Putamen (tissue), 1 donor: ENCODE measurements at regions not wholly inside any gene's neighbourhood (a gene's known extent, or its start where the extent isn't known, plus 50 kb on each side); places are given as distances from the start of the nearest gene placed in this dataset.
"Not testable (repeated sequence)": the region's sequence is repeated elsewhere in the genome, so short reads cannot be mapped to it uniquely, and the experiment has no call there.

ENCODE experiments used
- DNase-seq: peaks from one replicate; pipeline ENCODE4 v3.0.0-alpha.2; 2016; ENCODE audit warnings: low spot score

DNA sequence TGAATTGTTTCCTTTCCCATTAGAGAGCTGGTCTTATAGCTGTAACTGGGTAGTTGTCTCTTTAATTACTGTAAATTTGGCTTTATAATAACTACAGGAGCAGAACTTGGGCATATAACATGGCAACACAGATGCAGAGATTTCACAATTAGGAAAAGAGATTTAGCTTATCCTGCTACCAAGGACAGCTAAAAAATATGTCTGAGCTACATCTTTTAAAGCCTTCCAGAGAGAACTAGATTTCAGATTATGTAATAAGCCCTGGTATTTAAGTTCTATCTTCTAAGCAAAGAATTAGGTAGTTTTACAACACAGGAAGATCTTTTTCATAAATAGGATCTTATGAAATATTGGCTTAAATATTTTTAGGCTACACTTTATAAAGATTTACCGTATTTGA, 313.8 kb downstream of the S1PR1 start:
- no peak for DNase-seq

DNA sequence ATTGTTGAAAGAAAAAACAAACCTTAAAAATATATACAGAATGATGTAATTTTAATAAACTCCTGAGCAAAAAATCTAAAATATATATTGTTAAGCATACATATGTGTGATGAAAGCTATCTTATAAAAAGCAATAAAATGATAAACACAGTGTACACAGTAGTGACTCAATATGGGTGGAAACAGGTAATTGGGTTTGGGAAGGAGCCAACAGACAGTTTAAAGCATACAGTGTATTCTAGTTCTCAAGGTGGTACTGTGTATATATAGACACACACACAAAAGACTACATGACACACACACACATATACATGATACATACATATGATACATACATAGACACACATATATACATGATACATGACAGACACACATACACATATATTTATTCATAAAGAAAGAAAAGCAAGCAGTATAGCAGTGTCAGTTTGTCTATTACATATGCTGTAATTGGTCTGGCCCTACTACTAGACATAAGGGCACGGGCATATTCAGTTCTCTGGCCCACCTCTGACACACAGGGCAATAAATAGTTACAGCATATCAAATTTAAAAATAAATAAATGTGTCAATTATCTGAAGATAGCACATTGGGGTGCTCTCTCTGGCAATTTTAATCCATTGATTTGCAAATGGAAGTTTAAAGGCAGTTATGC, 330.2 kb downstream of the S1PR1 start:
- no peak for DNase-seq

DNA sequence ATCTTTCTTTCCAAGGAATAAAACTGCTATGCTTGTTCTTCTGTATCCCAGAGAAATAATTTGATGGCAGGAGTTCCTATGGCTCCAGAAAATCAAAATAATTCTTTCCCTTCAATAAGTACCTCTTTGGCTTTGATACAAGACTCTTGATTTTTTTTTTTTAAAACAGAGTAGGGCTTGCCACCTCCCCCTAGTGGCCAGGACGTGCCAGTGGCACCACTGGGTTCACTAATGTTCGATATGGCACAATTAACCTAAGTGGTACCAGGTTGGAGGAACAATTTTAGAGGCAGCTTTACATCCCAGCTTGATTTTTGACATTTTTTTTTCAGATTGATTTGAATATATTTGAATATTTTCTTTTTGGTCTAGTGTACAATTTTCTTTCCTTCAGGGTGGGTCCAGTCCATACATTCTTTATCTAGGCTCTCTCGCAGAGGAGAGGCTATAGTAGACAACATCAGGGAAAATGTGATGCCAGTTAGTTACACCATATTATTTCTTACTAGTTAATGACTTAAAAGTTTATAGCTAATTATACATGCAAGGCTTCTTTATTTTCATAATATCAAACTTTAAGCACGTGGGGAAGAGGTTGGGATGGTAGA, 330.9 kb downstream of the S1PR1 start:
- no peak for DNase-seq

DNA sequence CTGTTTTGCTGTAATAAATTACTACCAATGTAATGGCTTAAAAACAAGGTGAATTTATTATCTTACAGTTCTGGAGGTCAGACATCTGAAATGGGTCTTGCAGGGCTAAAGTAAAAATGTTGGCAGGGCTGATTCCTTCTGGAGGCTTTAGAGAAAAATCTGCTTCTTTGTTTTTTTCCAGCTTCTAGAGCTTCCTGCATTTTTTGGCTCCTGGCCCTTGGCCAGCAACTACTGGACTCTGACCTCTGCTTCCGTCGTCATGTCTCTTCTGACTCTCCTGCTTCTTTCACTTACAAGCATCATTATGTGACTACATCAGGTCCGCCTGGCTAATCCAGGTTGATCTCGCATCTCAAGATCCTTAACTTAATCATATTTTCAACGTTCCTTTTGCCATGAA, 350.9 kb downstream of the S1PR1 start:
- DNase-seq: peak; percentile 2

DNA sequence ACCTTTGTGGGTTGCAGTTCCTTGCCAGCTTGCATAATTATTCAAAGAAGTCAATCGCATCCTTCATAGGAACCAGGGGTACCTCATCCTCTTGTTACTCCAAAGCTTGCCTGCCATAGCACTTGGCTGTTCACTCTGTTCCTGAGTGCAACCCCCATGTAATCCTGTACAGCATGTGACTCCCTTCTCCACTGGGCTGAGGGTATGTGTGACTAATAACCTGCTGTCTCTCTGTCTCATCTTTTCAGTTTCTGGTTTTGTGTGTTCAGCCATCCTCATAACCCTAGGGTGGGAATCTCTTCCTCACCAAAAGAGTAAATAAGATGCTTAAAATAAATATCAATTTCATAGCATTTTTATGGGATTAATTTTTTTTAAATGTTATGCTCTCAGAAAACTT, 351.9 kb downstream of the S1PR1 start:
- DNase-seq: no peak

DNA sequence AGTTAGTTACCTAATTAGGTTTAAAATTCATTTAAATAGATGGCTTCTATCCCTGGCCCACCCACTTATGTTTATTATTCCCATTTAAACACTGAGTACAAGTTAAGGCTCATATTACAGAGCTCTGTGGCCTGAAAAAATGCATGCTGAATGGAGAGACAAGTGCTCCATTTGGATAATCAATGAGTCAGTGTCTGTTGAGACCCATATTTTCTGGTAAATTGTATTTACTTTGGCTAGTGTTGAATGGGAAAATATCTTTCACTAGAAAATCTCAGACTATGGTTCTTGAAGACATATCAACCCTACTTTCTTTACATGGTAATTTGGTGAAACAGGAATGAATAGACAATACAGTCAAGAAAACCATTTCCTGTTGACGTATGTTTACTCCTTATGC, 356.0 kb downstream of the S1PR1 start:
- DNase-seq: no peak

DNA sequence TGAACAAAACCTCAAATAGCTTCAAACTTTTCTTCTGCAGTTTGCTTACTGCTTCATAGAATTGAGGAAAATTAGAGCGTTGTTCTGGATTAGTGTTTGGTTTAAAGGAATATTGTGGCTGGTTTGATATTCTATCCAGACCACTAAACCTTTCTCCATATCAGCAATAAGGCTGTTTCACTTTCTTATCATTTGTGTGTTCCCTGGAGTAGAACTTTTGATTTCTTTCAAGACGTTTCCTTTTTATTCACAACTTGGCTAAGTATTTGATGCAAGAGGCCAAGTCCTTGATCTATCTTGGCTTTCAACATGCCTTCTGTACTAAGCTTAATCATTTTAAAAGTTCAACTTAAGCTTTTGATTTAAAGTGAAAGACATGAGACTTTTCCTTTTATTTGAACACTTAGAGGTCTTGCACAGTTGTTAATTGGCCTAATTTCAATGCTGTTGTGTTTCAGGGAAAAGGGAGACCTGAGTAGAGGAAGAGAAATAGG, 359.1 kb downstream of the S1PR1 start:
- DNase-seq: no peak

DNA sequence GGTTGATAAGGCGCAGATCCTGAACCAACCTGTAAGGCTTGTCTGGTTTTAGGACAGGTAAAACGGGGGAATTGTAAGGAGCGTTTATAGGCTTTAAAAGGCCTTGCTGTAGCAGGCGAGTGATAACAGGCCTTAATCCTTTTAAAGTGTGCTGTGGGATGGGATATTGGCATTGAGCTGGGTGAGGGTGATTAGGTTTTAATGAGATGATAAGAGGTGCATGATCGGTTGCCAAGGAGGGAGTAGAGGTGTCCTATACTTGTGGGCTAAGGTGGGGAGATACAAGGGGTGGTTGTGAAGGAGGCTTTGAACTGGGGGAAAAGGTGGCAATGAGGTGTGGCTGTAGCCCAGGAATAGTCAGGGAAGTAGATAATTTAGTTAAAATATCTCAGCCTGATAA, 363.8 kb downstream of the S1PR1 start:
- DNase-seq: not testable (repeated sequence)

DNA sequence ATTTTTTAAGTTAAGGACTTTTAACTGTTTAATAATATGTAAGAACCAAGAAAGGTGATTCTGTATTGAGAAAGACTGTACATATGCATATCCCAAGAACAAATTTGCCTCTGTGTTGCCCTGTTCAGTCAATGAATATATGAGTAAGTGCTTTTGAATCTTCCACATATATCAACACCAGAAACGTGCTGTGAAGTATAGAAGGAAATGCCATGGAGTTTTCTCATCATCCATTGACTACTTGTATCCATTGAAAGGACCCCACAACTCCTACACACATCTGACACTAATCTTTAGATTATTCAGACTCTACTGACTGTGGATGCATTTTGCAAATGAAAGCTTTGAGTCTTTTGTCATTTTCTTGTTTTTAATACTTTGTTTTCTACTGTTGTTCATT, 366.9 kb downstream of the S1PR1 start:
- no peak for DNase-seq

DNA sequence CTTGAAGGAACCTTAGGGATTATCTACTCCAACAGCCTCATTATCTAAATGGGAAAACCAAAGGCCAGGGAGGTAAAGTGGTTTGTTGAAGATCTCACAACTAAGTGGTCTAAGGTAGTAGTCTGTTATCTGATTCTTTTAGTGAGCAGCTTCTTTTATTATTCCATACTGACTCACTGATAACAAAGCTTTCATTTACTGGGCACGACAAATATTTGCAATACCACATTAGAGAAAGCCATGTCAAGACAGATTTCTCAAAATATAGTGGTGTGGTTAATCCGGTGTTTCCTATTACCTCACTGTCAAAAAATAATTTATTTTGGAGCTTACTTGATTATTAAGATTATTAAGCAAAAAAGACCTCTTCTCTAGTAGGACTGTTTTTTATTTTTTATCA, 369.1 kb downstream of the S1PR1 start:
- DNase-seq: no peak

DNA sequence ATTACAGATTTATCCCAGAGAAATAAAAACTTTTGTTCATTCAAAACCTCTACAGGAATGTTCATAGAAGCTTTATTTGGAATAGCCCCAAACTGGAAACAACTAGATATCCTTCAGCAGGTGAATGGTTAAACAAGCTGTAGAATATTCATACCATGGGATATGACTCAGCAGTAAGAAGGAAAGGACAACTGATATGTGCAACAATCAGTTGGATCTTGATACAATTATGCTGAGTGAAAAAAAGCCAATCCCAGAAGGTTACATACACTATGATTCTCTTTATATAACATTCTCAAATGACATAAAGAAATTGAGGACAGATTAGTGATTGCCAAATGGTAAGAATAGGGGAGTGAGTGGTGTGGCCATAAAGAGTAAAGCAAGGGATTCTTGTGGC, 376.7 kb downstream of the S1PR1 start:
- DNase-seq: no peak

DNA sequence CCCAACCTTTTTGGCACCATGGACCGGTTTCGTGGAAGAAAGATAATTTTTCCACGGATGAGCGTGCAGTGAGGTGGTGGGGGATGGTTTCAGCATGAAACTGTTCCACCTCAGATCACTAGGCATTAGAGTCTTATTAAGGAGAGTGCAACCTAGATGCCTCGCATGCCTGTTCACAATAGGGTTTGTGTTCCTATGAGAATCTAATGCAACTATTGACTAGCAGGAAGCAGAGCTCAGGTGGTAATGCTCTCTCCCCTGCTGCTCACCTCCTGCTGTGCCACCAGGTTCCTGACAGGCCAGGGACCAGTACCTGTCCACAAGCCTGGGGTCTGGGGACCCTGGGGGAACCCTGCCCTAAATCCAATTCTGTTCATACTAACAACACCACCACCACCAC, 377.8 kb downstream of the OLFM3 start:
- DNase-seq: no peak

DNA sequence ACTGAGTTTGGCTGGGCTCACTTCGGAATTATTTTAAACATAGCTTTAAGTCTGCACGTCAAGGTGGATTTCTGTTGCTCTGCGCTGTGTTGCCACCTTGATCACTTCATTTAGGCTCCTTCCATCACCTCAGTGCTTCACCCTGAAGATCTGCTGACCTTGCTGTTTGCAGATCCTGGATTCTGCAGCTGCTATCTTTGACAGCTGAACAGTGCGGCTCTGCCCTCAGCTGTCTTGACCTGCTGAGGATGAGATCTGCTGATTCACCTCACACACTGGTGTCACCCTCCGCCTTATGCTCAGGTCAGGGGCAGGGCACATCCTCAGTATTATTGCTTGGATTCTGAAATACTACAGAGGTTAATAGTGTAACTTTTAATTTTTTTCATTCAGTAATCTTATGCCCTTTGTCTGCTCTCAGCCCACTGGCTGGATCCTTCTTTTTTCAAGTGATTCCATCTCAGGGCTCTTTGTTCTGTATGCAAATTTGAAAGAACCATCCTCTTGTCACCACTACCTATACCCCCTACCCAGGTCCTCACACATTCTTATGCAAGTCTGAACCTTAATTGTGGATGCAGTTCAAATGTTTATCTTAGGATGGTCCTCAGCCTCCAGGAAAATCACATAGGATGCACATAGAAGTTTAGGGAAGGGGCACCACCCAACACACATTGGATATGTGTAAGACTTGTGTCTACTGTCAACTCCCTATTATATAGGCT, 364.0 kb downstream of the OLFM3 start:
- no peak for DNase-seq

DNA sequence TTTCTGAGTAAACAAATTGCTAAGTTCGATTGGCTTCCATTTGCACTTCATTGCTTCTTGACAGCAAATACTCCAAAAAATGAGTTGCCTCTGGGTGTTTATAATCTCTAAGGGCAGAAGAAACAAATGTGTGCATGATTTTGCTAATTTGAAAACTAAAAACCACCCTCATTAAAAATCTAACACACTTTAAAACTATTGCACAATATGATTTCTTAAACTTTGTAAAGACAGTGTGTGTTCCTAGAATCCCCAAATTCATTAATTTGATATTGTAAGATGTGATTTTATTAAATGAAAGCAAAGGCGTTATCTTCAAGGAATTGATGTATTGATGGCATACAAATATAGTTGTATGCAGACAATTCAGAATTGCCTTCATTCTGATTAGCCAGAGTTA, 350.9 kb downstream of the OLFM3 start:
- DNase-seq: no peak

DNA sequence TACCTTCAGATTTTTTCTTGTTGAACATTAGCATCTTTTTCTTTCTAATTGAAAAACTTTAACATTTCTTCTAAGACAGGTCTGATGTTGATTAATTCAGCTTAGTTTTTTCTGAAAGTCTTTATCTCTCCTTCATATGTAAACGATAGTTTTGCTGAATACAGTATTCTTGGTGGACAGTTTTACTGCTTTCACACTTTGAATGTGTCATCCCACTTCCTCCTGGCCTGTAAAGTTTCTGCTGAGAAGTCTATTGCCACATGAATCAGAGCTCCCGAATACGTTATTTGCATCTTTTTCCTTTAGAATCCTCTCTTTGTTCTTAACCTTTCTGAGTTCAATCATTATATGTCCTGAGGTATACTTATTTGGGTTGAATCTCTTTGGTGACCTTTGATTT, 344.2 kb downstream of the OLFM3 start:
- DNase-seq: no peak

DNA sequence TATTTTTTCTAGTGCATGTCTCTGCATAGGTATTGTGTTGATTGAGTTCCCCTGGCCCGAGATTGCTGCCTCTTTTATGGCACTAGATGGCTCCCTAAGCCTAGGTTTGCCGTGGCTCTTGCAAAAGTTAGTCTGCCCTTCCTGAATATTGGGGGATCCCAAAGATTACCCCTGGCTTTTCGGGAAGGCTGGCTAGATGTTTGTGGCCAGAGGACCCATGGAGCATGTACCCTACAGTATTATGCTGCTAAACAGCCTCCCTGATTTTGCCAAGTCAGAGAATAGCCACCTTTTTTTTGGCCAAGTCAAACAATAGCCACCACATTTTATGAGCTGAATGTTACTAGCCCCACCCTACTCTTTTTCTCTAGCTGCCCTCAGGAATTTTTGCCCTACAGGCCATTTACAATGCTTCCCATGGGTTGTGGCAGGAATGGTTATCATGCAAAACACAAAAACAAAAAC, 343.2 kb downstream of the OLFM3 start:
- no peak for DNase-seq

DNA sequence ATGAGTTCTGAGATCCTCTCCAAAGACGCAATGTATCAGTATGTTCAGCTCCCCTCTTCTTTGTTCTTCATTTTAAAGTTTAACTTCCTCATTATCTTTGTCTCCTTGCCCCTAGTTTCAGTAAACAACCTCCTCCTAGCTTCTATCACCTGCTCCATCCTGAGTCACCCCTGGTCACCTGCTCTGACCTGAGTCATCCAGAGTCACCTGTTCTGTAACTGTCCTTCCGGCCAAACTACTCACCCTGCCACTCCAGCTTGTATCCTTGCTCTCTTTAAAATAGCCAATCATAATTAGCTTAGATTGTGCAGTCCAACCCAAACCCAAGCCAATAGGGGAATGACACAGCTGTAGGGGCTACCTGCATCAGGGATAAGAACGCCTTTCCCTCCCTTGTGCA, 332.0 kb downstream of the OLFM3 start:
- DNase-seq: no peak

DNA sequence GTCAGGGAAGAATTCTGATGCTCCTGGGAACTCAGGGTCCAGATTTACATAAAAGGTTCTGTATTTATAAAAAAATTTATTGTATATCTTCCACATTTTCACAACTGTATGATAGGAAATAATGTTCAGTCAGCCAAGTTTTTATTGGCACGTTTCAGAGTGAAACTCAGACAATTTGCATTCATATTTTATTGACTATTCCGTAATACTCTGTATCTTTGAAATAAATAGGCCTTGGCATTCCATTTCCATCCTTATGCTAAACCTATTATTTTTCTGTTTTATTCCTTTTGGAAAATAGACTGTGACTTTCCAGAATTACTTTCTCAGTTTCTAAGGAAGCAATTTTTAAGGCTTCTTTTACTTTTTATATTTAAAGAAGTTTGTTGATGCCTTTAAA, 329.0 kb downstream of the OLFM3 start:
- DNase-seq: no peak

DNA sequence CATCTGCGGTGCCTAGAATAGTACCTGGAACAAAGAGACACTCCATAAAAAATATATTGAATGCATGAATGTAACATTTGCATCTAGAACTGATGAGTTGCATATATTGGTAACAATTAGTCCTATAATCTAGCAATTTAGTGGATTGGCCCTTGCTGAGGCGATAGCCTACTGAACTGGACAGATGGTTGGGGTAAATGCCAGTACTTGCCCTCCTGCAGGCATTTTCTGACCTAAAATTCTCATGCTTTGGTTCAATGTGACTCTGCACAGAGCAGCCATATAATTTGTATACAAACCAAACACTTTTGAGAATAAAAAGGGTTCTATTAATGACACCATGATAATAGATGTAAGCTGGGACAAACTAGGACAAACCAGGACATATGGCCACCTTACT, 313.6 kb downstream of the OLFM3 start:
- no peak for DNase-seq

DNA sequence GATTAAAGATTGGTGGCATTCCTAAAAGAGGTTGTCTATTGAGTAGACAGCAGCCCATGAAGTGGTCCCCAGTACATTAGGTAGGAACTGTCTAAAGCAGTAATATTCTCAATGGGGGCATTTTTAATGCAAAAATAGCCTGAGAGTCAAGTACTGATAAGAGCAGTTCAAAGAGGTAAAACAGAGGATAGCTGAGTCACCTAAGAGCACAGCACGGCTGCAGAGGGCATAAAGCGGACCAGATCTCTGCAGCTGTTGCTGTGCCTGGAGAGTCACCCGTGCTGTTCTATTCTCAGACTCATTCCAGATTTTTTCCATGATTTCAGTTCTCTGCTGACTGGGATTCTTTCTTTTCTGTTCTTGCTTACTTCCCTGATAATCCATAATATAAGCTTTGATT, 313.2 kb downstream of the OLFM3 start:
- DNase-seq: no peak

DNA sequence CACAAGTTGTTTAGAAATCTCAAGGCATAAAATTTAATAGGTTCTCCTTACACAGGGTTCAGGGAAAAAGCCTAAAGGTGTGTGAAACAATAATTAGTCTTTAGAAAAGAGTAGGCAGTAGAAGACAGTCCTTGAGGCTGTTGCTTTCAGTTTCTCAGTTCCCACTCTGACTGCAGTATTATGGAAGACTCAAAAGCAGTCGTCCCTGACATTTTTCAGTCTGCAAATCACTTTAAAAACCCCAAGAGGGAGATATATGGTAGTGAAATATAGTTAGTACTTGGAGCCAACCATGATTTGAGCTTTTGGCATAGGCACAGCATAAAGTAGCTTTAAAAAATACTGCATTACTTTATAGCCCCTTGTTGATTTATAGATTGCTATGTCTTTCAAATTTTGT, 299.7 kb downstream of the OLFM3 start:
- no peak for DNase-seq

DNA sequence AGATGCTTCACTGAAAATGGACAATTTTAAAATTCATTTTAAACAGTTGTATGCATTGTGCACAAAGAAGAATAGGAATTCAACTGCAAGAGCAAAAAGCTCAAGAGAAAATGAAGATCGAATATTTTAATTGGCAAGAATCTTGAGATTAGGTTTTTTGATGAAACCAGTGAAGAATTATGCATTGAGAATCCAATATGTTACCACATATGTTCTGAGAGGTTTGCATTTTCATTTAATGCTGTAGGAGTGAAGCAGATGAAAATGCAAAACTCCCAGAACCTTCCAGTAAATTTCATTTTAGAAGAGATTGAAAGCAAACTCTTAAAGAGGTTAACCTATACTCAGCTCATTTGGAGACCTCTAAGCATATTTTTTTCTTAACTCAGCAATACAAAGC, 298.0 kb downstream of the OLFM3 start:
- DNase-seq: no peak

DNA sequence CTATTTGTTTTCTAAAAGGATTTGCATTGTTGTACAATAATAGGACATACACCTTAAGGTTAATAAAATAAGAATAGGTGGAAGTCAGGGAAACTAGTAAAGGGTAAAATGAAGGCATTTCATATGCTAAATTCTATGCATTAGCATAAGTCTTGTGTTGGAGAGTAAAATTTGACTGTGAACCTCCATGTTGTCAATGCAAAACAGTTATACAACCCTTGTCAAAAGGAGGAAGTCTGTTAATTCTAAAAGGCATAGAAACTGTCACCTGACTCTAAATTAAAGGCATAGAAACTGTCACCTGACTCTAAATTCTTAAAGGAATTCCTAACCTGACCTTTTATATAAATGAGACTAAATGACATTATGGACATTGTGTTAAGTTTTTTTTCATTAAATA, 291.8 kb downstream of the OLFM3 start:
- DNase-seq: no peak
